ENCODE measurements at regions not wholly inside any gene's neighbourhood (a gene's known extent, or its start where the extent isn't known, plus 50 kb on each side); places are given as distances from the start of the nearest gene placed in this dataset.

GRCh38 chrX:121227888-121228287 is 180.5 kb downstream of the GLUD2 start:
- TF ChIP-seq MYC (IDR thresholded peaks at IDR 0.05; ENCODE audit: low read depth, low read length): no peak
- TF ChIP-seq CTCF (IDR thresholded peaks at IDR 0.05; ENCODE audit: low read depth, low read length): no peak

All from NB4 (cell line).